ENCODE measurements at regions not wholly inside any gene's neighbourhood (a gene's known extent, or its start where the extent isn't known, plus 50 kb on each side); places are given as distances from the start of the nearest gene placed in this dataset.

GRCh38 chr2:136245211-136245610 is 127.3 kb upstream of the CXCR4 start:
- TF ChIP-seq CTCF (optimal IDR thresholded peaks at IDR 0.05 in 1 of 3, IDR thresholded peaks at IDR 0.05 in 1 of 3, conservative IDR thresholded peaks at IDR 0.05 in 1 of 3; ENCODE audit: extremely low read depth in 1 of 3, insufficient read depth in 2 of 3, low read length in 3 of 3) (no peak), EZH2 (IDR thresholded peaks at IDR 0.05; ENCODE audit: low read length) (no peak)

All from keratinocyte (primary cell).